GM08714 (cell line): ENCODE measurements at regions not wholly inside any gene's neighbourhood (a gene's known extent, or its start where the extent isn't known, plus 50 kb on each side); places are given as distances from the start of the nearest gene placed in this dataset.
"Not testable (repeated sequence)": the region's sequence is repeated elsewhere in the genome, so short reads cannot be mapped to it uniquely, and the experiment has no call there.

ENCODE experiments used
- H3K4me3 ChIP-seq: fragments of 200-500 bp; sonication (Bioruptor generic); 2 replicates; pipeline ENCODE4 v1.5.1; 2014; ENCODE audit warnings: mild to moderate bottlenecking, low read length, inconsistent platforms
- ZNF274 ChIP-seq: IDR thresholded peaks from 2 replicates; pipeline ENCODE4 v1.6.1; 2012; ENCODE audit warnings: mild to moderate bottlenecking, low read depth, low read length

GRCh38 chr10:130934293-130935127, 377.0 kb downstream of the TCERG1L start:
- TF ChIP-seq ZNF274: no peak
- H3K4me3 ChIP-seq: no peak overlapping the region

- TF ChIP-seq ZNF274: no peak
- no peak overlapping the region for H3K4me3 ChIP-seq
Observed at GRCh38 chr10:130935128-130935439, 376.4 kb downstream of the TCERG1L start.

- TF ChIP-seq ZNF274: no peak
- H3K4me3 ChIP-seq: no peak overlapping the region
Observed at GRCh38 chr10:130935897-130936550, 375.5 kb downstream of the TCERG1L start.

GRCh38 chr10:130936851-130937250, 374.7 kb downstream of the TCERG1L start:
- no peak overlapping the region for H3K4me3 ChIP-seq
- no peak for TF ChIP-seq ZNF274

GRCh38 chr10:130938051-130938450, 373.5 kb downstream of the TCERG1L start:
- TF ChIP-seq ZNF274: no peak

GRCh38 chr10:130938891-130939290, 372.6 kb downstream of the TCERG1L start:
- not testable (repeated sequence) for H3K4me3 ChIP-seq

More at GRCh38 chr10:130938051-130938450, 373.5 kb downstream of the TCERG1L start:
- no peak overlapping the region for H3K4me3 ChIP-seq

GRCh38 chr10:130941886-130942285, 369.6 kb downstream of the TCERG1L start:
- TF ChIP-seq ZNF274: no peak

GRCh38 chr10:130952086-130952485, 359.4 kb downstream of the TCERG1L start:
- no peak overlapping the region for H3K4me3 ChIP-seq
- TF ChIP-seq ZNF274: no peak

More at GRCh38 chr10:130941886-130942285, 369.6 kb downstream of the TCERG1L start:
- H3K4me3 ChIP-seq: no peak overlapping the region

GRCh38 chr10:130954326-130954905, 357.1 kb downstream of the TCERG1L start:
- no peak for TF ChIP-seq ZNF274
- H3K4me3 ChIP-seq: no peak overlapping the region

- no peak for TF ChIP-seq ZNF274
- H3K4me3 ChIP-seq: no peak overlapping the region
Observed at GRCh38 chr10:130956251-130956650, 355.3 kb downstream of the TCERG1L start.

- no peak for TF ChIP-seq ZNF274
- no peak overlapping the region for H3K4me3 ChIP-seq
Observed at GRCh38 chr10:130957423-130957822, 354.1 kb downstream of the TCERG1L start.

GRCh38 chr10:130958003-130958402, 353.5 kb downstream of the TCERG1L start:
- no peak for TF ChIP-seq ZNF274
- H3K4me3 ChIP-seq: no peak overlapping the region

GRCh38 chr10:130958981-130959751, 352.4 kb downstream of the TCERG1L start:
- no peak overlapping the region for H3K4me3 ChIP-seq
- no peak for TF ChIP-seq ZNF274

- no peak overlapping the region for H3K4me3 ChIP-seq
- TF ChIP-seq ZNF274: no peak
Observed at GRCh38 chr10:130959752-130960195, 351.7 kb downstream of the TCERG1L start.
